Choroid plexus epithelial cell (primary cell): ENCODE measurements at regions not wholly inside any gene's neighbourhood (a gene's known extent, or its start where the extent isn't known, plus 50 kb on each side); places are given as distances from the start of the nearest gene placed in this dataset.

Experiments used
- DNase-seq: peaks from one replicate; pipeline ENCODE4 v3.0.0-alpha.2; 2010; ENCODE audit warnings: low read depth
- H3K4me3 ChIP-seq: 2 replicates; pipeline ENCODE4 v1.5.1; 2011; ENCODE audit warnings: low read depth, mild to moderate bottlenecking, control low read depth, low read length, moderate library complexity
- CTCF ChIP-seq: conservative IDR thresholded peaks from 2 replicates; pipeline ENCODE4 v1.5.1; 2011; ENCODE audit warnings: low read depth, mild to moderate bottlenecking, control low read depth, inconsistent platforms, low read length, moderate library complexity

- no peak overlapping the region for H3K4me3 ChIP-seq
- no peak for DNase-seq
- TF ChIP-seq CTCF: no peak
Measured at GRCh38 chr6:6844530-6844929, 256.0 kb downstream of the LY86 start.

- TF ChIP-seq CTCF: no peak
- DNase-seq: no peak
- no peak overlapping the region for H3K4me3 ChIP-seq
Measured at GRCh38 chr6:6845603-6846002, 257.1 kb downstream of the LY86 start.

- no peak for TF ChIP-seq CTCF
- no peak for DNase-seq
- H3K4me3 ChIP-seq: no peak overlapping the region
Measured at GRCh38 chr6:6847591-6847990, 259.1 kb downstream of the LY86 start.

GRCh38 chr6:6851059-6851948 lies 256.5 kb upstream of the RREB1 start:
- no peak overlapping the region for H3K4me3 ChIP-seq
- peak; percentile 95 for DNase-seq
- no peak for TF ChIP-seq CTCF

- TF ChIP-seq CTCF: no peak
- H3K4me3 ChIP-seq: no peak overlapping the region
- no peak for DNase-seq
Measured at GRCh38 chr6:6851949-6852261, 255.9 kb upstream of the RREB1 start.

GRCh38 chr6:6856538-6857523 lies 250.9 kb upstream of the RREB1 start:
- no peak for TF ChIP-seq CTCF
- no peak overlapping the region for H3K4me3 ChIP-seq
- peak; percentile 44 for DNase-seq
